ENCODE measurements at regions not wholly inside any gene's neighbourhood (a gene's known extent, or its start where the extent isn't known, plus 50 kb on each side); places are given as distances from the start of the nearest gene placed in this dataset.

DNA sequence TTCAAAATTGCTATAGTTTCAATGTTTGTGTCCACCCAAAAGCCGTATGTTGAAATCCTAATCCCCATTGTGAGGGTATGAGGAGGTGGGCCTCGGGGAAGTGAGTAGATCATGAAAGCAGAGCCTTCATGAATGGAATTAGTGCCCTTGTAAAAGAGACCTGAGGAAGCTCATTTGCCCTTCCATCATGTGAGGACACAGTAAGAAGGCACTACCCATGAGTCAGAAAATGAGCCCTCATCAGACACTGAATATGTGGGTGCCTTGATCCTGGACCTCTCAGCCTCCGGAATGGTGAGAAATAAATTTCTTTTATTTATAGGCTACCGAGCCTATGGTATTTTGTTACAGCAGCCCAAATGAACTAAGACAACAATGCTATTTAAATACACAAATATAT lies 57.7 kb upstream of the EFHC2 start:
- H3K4me3 ChIP-seq (ENCODE audit: severe bottlenecking), result no peak overlapping the region
- DNase-seq (ENCODE audit: low spot score), result no peak
- TF ChIP-seq, protein P1, sequence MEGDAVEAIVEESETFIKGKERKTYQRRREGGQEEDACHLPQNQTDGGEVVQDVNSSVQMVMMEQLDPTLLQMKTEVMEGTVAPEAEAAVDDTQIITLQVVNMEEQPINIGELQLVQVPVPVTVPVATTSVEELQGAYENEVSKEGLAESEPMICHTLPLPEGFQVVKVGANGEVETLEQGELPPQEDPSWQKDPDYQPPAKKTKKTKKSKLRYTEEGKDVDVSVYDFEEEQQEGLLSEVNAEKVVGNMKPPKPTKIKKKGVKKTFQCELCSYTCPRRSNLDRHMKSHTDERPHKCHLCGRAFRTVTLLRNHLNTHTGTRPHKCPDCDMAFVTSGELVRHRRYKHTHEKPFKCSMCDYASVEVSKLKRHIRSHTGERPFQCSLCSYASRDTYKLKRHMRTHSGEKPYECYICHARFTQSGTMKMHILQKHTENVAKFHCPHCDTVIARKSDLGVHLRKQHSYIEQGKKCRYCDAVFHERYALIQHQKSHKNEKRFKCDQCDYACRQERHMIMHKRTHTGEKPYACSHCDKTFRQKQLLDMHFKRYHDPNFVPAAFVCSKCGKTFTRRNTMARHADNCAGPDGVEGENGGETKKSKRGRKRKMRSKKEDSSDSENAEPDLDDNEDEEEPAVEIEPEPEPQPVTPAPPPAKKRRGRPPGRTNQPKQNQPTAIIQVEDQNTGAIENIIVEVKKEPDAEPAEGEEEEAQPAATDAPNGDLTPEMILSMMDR (IDR thresholded peaks at IDR 0.05; ENCODE audit: poor library complexity, severe bottlenecking), result no peak
- peak; percentile 40; the same call in 1 of the 3 replicates for ATAC-seq (ENCODE audit: low read depth)
- H3K9me3 ChIP-seq (ENCODE audit: severe bottlenecking), result no peaks in the 10 kb centered on the region
- peak overlapping the region; percentile 34 for H3K27ac ChIP-seq (ENCODE audit: poor library complexity, severe bottlenecking)
- no peaks in the 10 kb centered on the region for H3K27me3 ChIP-seq (ENCODE audit: insufficient read depth, poor library complexity, severe bottlenecking)
- peaks cover 11% of the 10 kb centered on the region for H3K4me1 ChIP-seq (ENCODE audit: insufficient read depth, poor library complexity, severe bottlenecking)
- no peaks in the 10 kb centered on the region for H3K36me3 ChIP-seq (ENCODE audit: low read depth)

GRCh38 chrX:44400588-44400987 lies 57.1 kb upstream of the EFHC2 start:
- Histone ChIP-seq H3K27ac (ENCODE audit: poor library complexity, severe bottlenecking) (peak overlapping the region; percentile 34), H3K36me3 (ENCODE audit: low read depth) (no peaks in the 10 kb centered on the region), H3K4me1 (ENCODE audit: insufficient read depth, poor library complexity, severe bottlenecking) (peaks cover 11% of the 10 kb centered on the region), H3K27me3 (ENCODE audit: insufficient read depth, poor library complexity, severe bottlenecking) (no peaks in the 10 kb centered on the region), H3K4me3 (ENCODE audit: severe bottlenecking) (no peak overlapping the region), H3K9me3 (ENCODE audit: severe bottlenecking) (no peaks in the 10 kb centered on the region)
- TF ChIP-seq, protein P1 (IDR thresholded peaks at IDR 0.05; ENCODE audit: poor library complexity, severe bottlenecking), result no peak
- peak; percentile 65 for DNase-seq (ENCODE audit: low spot score)
- peak; percentile 97 for ATAC-seq (ENCODE audit: low read depth)

GRCh38 chrX:44400161-44400560 lies 56.7 kb upstream of the EFHC2 start:
- peaks cover 11% of the 10 kb centered on the region for H3K4me1 ChIP-seq (ENCODE audit: insufficient read depth, poor library complexity, severe bottlenecking)
- no peak for DNase-seq (ENCODE audit: low spot score)
- TF ChIP-seq, protein P1 (IDR thresholded peaks at IDR 0.05; ENCODE audit: poor library complexity, severe bottlenecking), result no peak
- no peak for ATAC-seq (ENCODE audit: low read depth)
- H3K27me3 ChIP-seq (ENCODE audit: insufficient read depth, poor library complexity, severe bottlenecking), result no peaks in the 10 kb centered on the region
- no peak overlapping the region for H3K4me3 ChIP-seq (ENCODE audit: severe bottlenecking)
- no peaks in the 10 kb centered on the region for H3K9me3 ChIP-seq (ENCODE audit: severe bottlenecking)
- peak overlapping the region; percentile 34 for H3K27ac ChIP-seq (ENCODE audit: poor library complexity, severe bottlenecking)
- no peaks in the 10 kb centered on the region for H3K36me3 ChIP-seq (ENCODE audit: low read depth)

All from RWPE2 (cell line).